Natural killer cell (primary cell): ENCODE measurements at regions not wholly inside any gene's neighbourhood (a gene's known extent, or its start where the extent isn't known, plus 50 kb on each side); places are given as distances from the start of the nearest gene placed in this dataset.
"Not testable (repeated sequence)": the region's sequence is repeated elsewhere in the genome, so short reads cannot be mapped to it uniquely, and the experiment has no call there.

Experiments used
- ATAC-seq, 3 donors: fragments of 150-1000 bp in 2 of 3; fragments of 200-7000 bp in 1 of 3; cut with Tn5 transposase; 1 replicate in 1 of 3; 2 replicates in 2 of 3; pipeline ENCODE4 v1.10.0; 2021; ENCODE audit warnings: mild to moderate bottlenecking in 2 of 3, moderate library complexity in 2 of 3
- DNase-seq, 2 donors: peaks; one replicate each; pipeline versions ENCODE4 v3.0.0 to v3.0.0-alpha.2; 2013 to 2021; ENCODE audit warnings: mixed read lengths in 1 of 2
- H3K27ac ChIP-seq: one replicate; pipeline ENCODE4 v1.5.1; 2013; ENCODE audit warnings: mild to moderate bottlenecking, low read length
- H3K27me3 ChIP-seq: one replicate; pipeline ENCODE4 v1.6.1; 2013; ENCODE audit warnings: low read length; ENCODE audit not compliant: control insufficient read depth, insufficient read depth
- H3K36me3 ChIP-seq: one replicate; pipeline ENCODE4 v1.6.1; 2013; ENCODE audit warnings: low read length; ENCODE audit not compliant: control insufficient read depth, insufficient read depth
- H3K4me1 ChIP-seq: one replicate; pipeline ENCODE4 v1.6.1; 2013; ENCODE audit warnings: low read length; ENCODE audit not compliant: control insufficient read depth, insufficient read depth
- H3K4me3 ChIP-seq: one replicate; pipeline ENCODE4 v1.5.1; 2013; ENCODE audit warnings: low read length
- H3K9me3 ChIP-seq: one replicate; pipeline ENCODE4 v1.6.1; 2013; ENCODE audit warnings: low read length; ENCODE audit not compliant: control insufficient read depth, insufficient read depth
- H3K27ac Mint-ChIP-seq, 2 donors: one replicate each; pipeline ENCODE4 v1.8.0; 2022; ENCODE audit warnings: mild to moderate bottlenecking in 2 of 2, mixed read lengths in 2 of 2, moderate library complexity in 1 of 2
- H3K27me3 Mint-ChIP-seq, 2 donors: one replicate each; pipeline ENCODE4 v1.8.0; 2022; ENCODE audit warnings: low read depth in 2 of 2, mixed read lengths in 2 of 2
- H3K36me3 Mint-ChIP-seq: one replicate; pipeline ENCODE4 v1.8.0; 2022; ENCODE audit warnings: mixed read lengths
- H3K4me1 Mint-ChIP-seq, 2 donors: one replicate each; pipeline ENCODE4 v1.8.0; 2022; ENCODE audit warnings: mixed read lengths in 2 of 2
- H3K4me3 Mint-ChIP-seq: one replicate; pipeline ENCODE4 v1.8.0; 2022; ENCODE audit warnings: mild to moderate bottlenecking, moderate library complexity, mixed read lengths
- H3K9me3 Mint-ChIP-seq, 2 donors: one replicate each; pipeline ENCODE4 v1.8.0; 2022; ENCODE audit warnings: mixed read lengths in 2 of 2
- WGBS: methylation state at CpG from one replicate; pipeline ENCODE4 v1.1.7; 2013; ENCODE audit warnings: missing lambda C conversion rate; ENCODE audit not compliant: insufficient coverage; 5-methylcytosine and 5-hydroxymethylcytosine counted together
- intact Hi-C: fragments of 100-400 bp; cut with micrococcal nuclease; formaldehyde crosslinking; loops from one replicate; pipeline ENCODE4 v1.14.2; 2022
- TF ChIP-seq, protein P1 (sequence below): fragments of 200-600 bp; IDR thresholded peaks from one replicate; pipeline ENCODE4 v1.8.0; 2022; ENCODE audit warnings: antibody characterized with exemption

- intact Hi-C loops: no loop called here
- peaks cover 0 to 33% of the 10 kb centered on the region in 2 donors for H3K27me3 Mint-ChIP-seq
- ATAC-seq: no peak
- TF ChIP-seq, protein P1, sequence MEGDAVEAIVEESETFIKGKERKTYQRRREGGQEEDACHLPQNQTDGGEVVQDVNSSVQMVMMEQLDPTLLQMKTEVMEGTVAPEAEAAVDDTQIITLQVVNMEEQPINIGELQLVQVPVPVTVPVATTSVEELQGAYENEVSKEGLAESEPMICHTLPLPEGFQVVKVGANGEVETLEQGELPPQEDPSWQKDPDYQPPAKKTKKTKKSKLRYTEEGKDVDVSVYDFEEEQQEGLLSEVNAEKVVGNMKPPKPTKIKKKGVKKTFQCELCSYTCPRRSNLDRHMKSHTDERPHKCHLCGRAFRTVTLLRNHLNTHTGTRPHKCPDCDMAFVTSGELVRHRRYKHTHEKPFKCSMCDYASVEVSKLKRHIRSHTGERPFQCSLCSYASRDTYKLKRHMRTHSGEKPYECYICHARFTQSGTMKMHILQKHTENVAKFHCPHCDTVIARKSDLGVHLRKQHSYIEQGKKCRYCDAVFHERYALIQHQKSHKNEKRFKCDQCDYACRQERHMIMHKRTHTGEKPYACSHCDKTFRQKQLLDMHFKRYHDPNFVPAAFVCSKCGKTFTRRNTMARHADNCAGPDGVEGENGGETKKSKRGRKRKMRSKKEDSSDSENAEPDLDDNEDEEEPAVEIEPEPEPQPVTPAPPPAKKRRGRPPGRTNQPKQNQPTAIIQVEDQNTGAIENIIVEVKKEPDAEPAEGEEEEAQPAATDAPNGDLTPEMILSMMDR: no peak
- no peaks in the 10 kb centered on the region for H3K4me1 ChIP-seq
- H3K36me3 Mint-ChIP-seq: no peaks in the 10 kb centered on the region
- H3K4me3 Mint-ChIP-seq: no peak overlapping the region
- no peak overlapping the region for H3K4me3 ChIP-seq
- DNase-seq: no peak
- H3K4me1 Mint-ChIP-seq: no peaks in the 10 kb centered on the region
- H3K27ac Mint-ChIP-seq: no peak overlapping the region
- H3K9me3 ChIP-seq: no peaks in the 10 kb centered on the region
- H3K9me3 Mint-ChIP-seq: no peaks in the 10 kb centered on the region
- no peaks in the 10 kb centered on the region for H3K36me3 ChIP-seq
- H3K27ac ChIP-seq: no peak overlapping the region
- no peaks in the 10 kb centered on the region for H3K27me3 ChIP-seq
Measured at GRCh38 chrX:40891798-40892197, 156.5 kb upstream of the MED14 start.

DNA sequence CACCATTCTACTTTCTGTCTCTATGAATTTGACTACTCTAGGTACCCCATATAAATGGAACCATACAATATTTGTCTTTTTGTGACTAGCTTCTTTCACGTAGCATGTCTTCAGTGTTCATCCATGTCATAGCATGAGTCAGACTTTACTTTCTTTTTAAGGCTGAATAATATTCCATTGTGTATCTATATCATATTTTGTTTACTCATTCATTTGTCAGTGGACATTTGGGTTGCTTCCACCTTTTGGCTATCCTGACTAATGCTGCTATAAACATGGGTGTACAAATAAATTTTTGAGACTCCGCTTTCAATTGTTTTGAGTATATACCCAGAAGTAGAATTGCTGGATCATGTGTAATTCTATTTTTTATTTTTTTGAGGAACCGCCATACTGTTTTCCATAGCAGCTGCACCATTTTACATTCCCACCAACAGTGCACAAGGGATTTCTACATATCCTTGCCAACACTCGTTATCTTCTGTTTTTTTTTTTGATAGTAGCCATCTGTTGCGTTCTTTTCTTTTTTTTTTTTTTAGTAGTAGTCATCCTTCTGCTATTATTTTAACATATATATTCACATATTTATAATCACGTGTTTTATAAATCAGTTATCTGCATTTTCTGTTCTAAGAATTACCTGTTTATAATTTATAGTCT is 158.0 kb upstream of the MED14 start:
- Histone ChIP-seq H3K36me3 (no peaks in the 10 kb centered on the region), H3K27ac (no peak overlapping the region), H3K27me3 (no peaks in the 10 kb centered on the region), H3K4me1 (no peaks in the 10 kb centered on the region), H3K9me3 (no peaks in the 10 kb centered on the region), H3K4me3 (no peak overlapping the region)
- no peaks in the 10 kb centered on the region for H3K36me3 Mint-ChIP-seq
- TF ChIP-seq, protein P1: no peak
- DNase-seq (no peak), ATAC-seq (no peak)
- intact Hi-C loops: no loop called here
- no peaks in the 10 kb centered on the region for H3K4me1 Mint-ChIP-seq
- peaks cover 0 to 22% of the 10 kb centered on the region in 2 donors for H3K27me3 Mint-ChIP-seq
- 100% methylated on average over 1 of the region's 6 CpGs for WGBS
- no peak overlapping the region for H3K27ac Mint-ChIP-seq
- no peak overlapping the region for H3K4me3 Mint-ChIP-seq
- no peaks in the 10 kb centered on the region for H3K9me3 Mint-ChIP-seq

DNA sequence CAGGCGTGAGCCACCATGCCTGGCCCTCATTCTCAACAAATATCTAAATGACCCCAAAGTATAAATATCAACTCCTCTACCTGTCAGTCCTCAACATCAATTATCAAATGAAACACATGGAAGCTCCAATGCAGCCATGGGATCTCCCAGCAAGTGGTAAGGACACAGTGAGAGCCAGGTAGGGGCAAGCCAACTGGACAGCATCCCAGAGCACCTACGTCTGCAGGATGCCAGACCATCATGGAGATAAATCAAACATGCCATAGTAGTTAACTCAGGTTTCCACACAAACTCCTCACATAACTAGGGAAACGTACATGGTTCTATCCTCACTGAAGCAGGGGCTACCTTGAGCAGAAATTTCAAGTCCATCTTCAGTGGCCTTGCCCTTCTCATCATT is 159.9 kb upstream of the MED14 start:
- peaks cover 0 to 27% of the 10 kb centered on the region in 2 donors for H3K27me3 Mint-ChIP-seq
- Histone ChIP-seq H3K4me3 (no peak overlapping the region), H3K4me1 (no peaks in the 10 kb centered on the region), H3K36me3 (no peaks in the 10 kb centered on the region), H3K27ac (no peak overlapping the region), H3K9me3 (no peaks in the 10 kb centered on the region), H3K27me3 (no peaks in the 10 kb centered on the region)
- DNase-seq: no peak
- ATAC-seq: no peak
- H3K9me3 Mint-ChIP-seq: no peaks in the 10 kb centered on the region
- H3K36me3 Mint-ChIP-seq: no peaks in the 10 kb centered on the region
- 88% methylated on average over 2 of the region's 3 CpGs for WGBS
- no peaks in the 10 kb centered on the region for H3K4me1 Mint-ChIP-seq
- H3K4me3 Mint-ChIP-seq: no peak overlapping the region
- no peak overlapping the region for H3K27ac Mint-ChIP-seq
- TF ChIP-seq, protein P1: no peak
- intact Hi-C loops: no loop called here

- H3K27ac ChIP-seq: no peak overlapping the region
- H3K27ac Mint-ChIP-seq: no peak overlapping the region
- no peak for ATAC-seq
- H3K4me1 ChIP-seq: no peaks in the 10 kb centered on the region
- intact Hi-C loops: no loop called here
- 86% methylated on average over 3 of the region's 3 CpGs for WGBS
- H3K4me3 Mint-ChIP-seq: no peak overlapping the region
- no peaks in the 10 kb centered on the region for H3K9me3 Mint-ChIP-seq
- TF ChIP-seq, protein P1: no peak
- H3K36me3 ChIP-seq: no peaks in the 10 kb centered on the region
- peaks cover 7 to 40% of the 10 kb centered on the region in 2 donors for H3K27me3 Mint-ChIP-seq
- no peaks in the 10 kb centered on the region for H3K9me3 ChIP-seq
- no peaks in the 10 kb centered on the region for H3K36me3 Mint-ChIP-seq
- no peak for DNase-seq
- H3K4me1 Mint-ChIP-seq: no peaks in the 10 kb centered on the region
- no peaks in the 10 kb centered on the region for H3K27me3 ChIP-seq
- H3K4me3 ChIP-seq: no peak overlapping the region
Measured at GRCh38 chrX:40897718-40898270, 162.5 kb upstream of the MED14 start.

- H3K9me3 Mint-ChIP-seq, H3K36me3 Mint-ChIP-seq, H3K4me3 ChIP-seq, H3K4me3 Mint-ChIP-seq, ATAC-seq, DNase-seq, H3K36me3 ChIP-seq, H3K9me3 ChIP-seq, H3K4me1 ChIP-seq, H3K27me3 ChIP-seq, intact Hi-C loops, H3K27ac ChIP-seq, H3K4me1 Mint-ChIP-seq, H3K27ac Mint-ChIP-seq: not testable (repeated sequence)
- peaks cover 7 to 39% of the 10 kb centered on the region in 2 donors for H3K27me3 Mint-ChIP-seq
Measured at GRCh38 chrX:40904739-40905138, 169.4 kb upstream of the MED14 start.
